Islet of Langerhans (tissue), 1 donor: ENCODE measurements at regions not wholly inside any gene's neighbourhood (a gene's known extent, or its start where the extent isn't known, plus 50 kb on each side); places are given as distances from the start of the nearest gene placed in this dataset.

Source experiments
- FAIRE-seq: peaks from one replicate; lab custom pipeline; 2011; peaks lifted over from hg19 to GRCh38; lab: Jason Lieb, UNC

GRCh38 chr10:130771491-130771946 lies 540.0 kb downstream of the TCERG1L start:
- no peak for FAIRE-seq

GRCh38 chr10:130772056-130772455 lies 539.5 kb downstream of the TCERG1L start:
- no peak for FAIRE-seq

GRCh38 chr10:130772676-130773075 lies 538.8 kb downstream of the TCERG1L start:
- FAIRE-seq: no peak

GRCh38 chr10:130773941-130774340 lies 537.6 kb downstream of the TCERG1L start:
- FAIRE-seq: no peak

- FAIRE-seq: no peak
These were observed 536.6 kb downstream of the TCERG1L start for GRCh38 chr10:130774871-130775270.

GRCh38 chr10:130775311-130775710 lies 536.2 kb downstream of the TCERG1L start:
- no peak for FAIRE-seq

- no peak for FAIRE-seq
These were observed 534.8 kb downstream of the TCERG1L start for GRCh38 chr10:130776724-130777123.

GRCh38 chr10:130777507-130778165 lies 533.9 kb downstream of the TCERG1L start:
- no peak for FAIRE-seq

GRCh38 chr10:130778166-130778545 lies 533.4 kb downstream of the TCERG1L start:
- no peak for FAIRE-seq

GRCh38 chr10:130780763-130781162 lies 530.8 kb downstream of the TCERG1L start:
- no peak for FAIRE-seq

- FAIRE-seq: no peak
These were observed 530.3 kb downstream of the TCERG1L start for GRCh38 chr10:130781206-130781605.

- FAIRE-seq: no peak
These were observed 529.9 kb downstream of the TCERG1L start for GRCh38 chr10:130781623-130782022.

- FAIRE-seq: no peak
These were observed 529.1 kb downstream of the TCERG1L start for GRCh38 chr10:130782467-130782866.

GRCh38 chr10:130784326-130784725 lies 527.2 kb downstream of the TCERG1L start:
- no peak for FAIRE-seq

GRCh38 chr10:130786365-130786966 lies 525.1 kb downstream of the TCERG1L start:
- no peak for FAIRE-seq

- FAIRE-seq: no peak
These were observed 524.3 kb downstream of the TCERG1L start for GRCh38 chr10:130787243-130787642.

GRCh38 chr10:130787821-130788220 lies 523.7 kb downstream of the TCERG1L start:
- FAIRE-seq: no peak

- no peak for FAIRE-seq
These were observed 521.2 kb downstream of the TCERG1L start for GRCh38 chr10:130790339-130790738.

- FAIRE-seq: no peak
These were observed 519.2 kb downstream of the TCERG1L start for GRCh38 chr10:130792096-130792845.

GRCh38 chr10:130795819-130796218 lies 515.7 kb downstream of the TCERG1L start:
- no peak for FAIRE-seq

- FAIRE-seq: no peak
These were observed 512.0 kb downstream of the TCERG1L start for GRCh38 chr10:130799532-130799931.

GRCh38 chr10:130800281-130800680 lies 511.2 kb downstream of the TCERG1L start:
- no peak for FAIRE-seq

- FAIRE-seq: no peak
These were observed 510.2 kb downstream of the TCERG1L start for GRCh38 chr10:130801276-130801675.
